Right atrium auricular region (tissue), 2 donors: ENCODE measurements at regions not wholly inside any gene's neighbourhood (a gene's known extent, or its start where the extent isn't known, plus 50 kb on each side); places are given as distances from the start of the nearest gene placed in this dataset.

Source experiments
- DNase-seq: peaks from one replicate; pipeline ENCODE4 v3.0.0-alpha.2; 2019; ENCODE audit warnings: low spot score
- H3K27ac ChIP-seq, 2 donors: fragments of 200-600 bp; sonication (generic); 1 replicate in 1 of 2; 2 replicates in 1 of 2; pipeline ENCODE4 v1.5.1; 2016 to 2019
- H3K27me3 ChIP-seq, 2 donors: fragments of 200-600 bp; sonication (generic); one replicate each; pipeline versions ENCODE4 v1.5.1 to v1.6.0; 2017 to 2019
- H3K36me3 ChIP-seq: fragments of 200-600 bp; sonication (generic); one replicate; pipeline ENCODE4 v1.5.1; 2016
- H3K4me1 ChIP-seq, 2 donors: fragments of 200-600 bp; sonication (generic); one replicate each; pipeline versions ENCODE4 v1.5.1 to v1.6.0; 2017 to 2019
- H3K4me3 ChIP-seq, 2 donors: fragments of 200-600 bp; sonication (generic); 1 replicate in 1 of 2; 2 replicates in 1 of 2; pipeline ENCODE4 v1.5.1; 2017 to 2019; ENCODE audit warnings: mild to moderate bottlenecking in 1 of 2, moderate library complexity in 1 of 2
- H3K9me3 ChIP-seq, 2 donors: fragments of 200-600 bp; sonication (generic); one replicate each; pipeline ENCODE4 v1.5.1; 2019
- CTCF ChIP-seq, 2 donors: fragments of 200-600 bp; sonication (generic); IDR thresholded peaks; one replicate each; pipeline ENCODE4 v1.5.1; 2019; ENCODE audit warnings: antibody characterized with exemption in 2 of 2

GRCh38 chr2:11060376-11061169 is 94.7 kb upstream of the SLC66A3 start:
- DNase-seq, result no peak

GRCh38 chr2:11065833-11066485 is 89.3 kb upstream of the SLC66A3 start:
- H3K27me3 ChIP-seq, result no peaks in the 10 kb centered on the region
- H3K4me3 ChIP-seq, result no peak overlapping the region
- no peak for DNase-seq
- H3K9me3 ChIP-seq, result peaks cover 0 to 21% of the 10 kb centered on the region in 2 donors
- H3K27ac ChIP-seq, result no peak overlapping the region
- TF ChIP-seq CTCF (IDR thresholded peaks at IDR 0.05), result no peak
- H3K36me3 ChIP-seq, result no peaks in the 10 kb centered on the region
- H3K4me1 ChIP-seq, result no peaks in the 10 kb centered on the region

More at GRCh38 chr2:11060376-11061169, 94.7 kb upstream of the SLC66A3 start:
- peaks cover 0 to 33% of the 10 kb centered on the region in 2 donors for H3K9me3 ChIP-seq
- no peaks in the 10 kb centered on the region for H3K4me1 ChIP-seq
- no peak for TF ChIP-seq CTCF (IDR thresholded peaks at IDR 0.05)
- H3K27me3 ChIP-seq, result no peaks in the 10 kb centered on the region
- no peak overlapping the region for H3K27ac ChIP-seq
- no peaks in the 10 kb centered on the region for H3K36me3 ChIP-seq
- H3K4me3 ChIP-seq, result no peak overlapping the region

- no peaks in the 10 kb centered on the region for H3K27me3 ChIP-seq
These were observed 87.8 kb upstream of the SLC66A3 start for GRCh38 chr2:11067221-11068078.

GRCh38 chr2:11068079-11068741 is 87.1 kb upstream of the SLC66A3 start:
- DNase-seq, result no peak
- Histone ChIP-seq H3K36me3 (no peaks in the 10 kb centered on the region), H3K9me3 (no peaks in the 10 kb centered on the region), H3K27ac (no peak overlapping the region), H3K27me3 (no peaks in the 10 kb centered on the region), H3K4me3 (no peak overlapping the region), H3K4me1 (no peaks in the 10 kb centered on the region)
- TF ChIP-seq CTCF (IDR thresholded peaks at IDR 0.05), result no peak

More at GRCh38 chr2:11067221-11068078, 87.8 kb upstream of the SLC66A3 start:
- H3K4me1 ChIP-seq, result no peaks in the 10 kb centered on the region
- H3K4me3 ChIP-seq, result no peak overlapping the region
- H3K9me3 ChIP-seq, result peaks cover 0 to 6% of the 10 kb centered on the region in 2 donors
- no peaks in the 10 kb centered on the region for H3K36me3 ChIP-seq
- DNase-seq, result no peak
- no peak overlapping the region for H3K27ac ChIP-seq
- no peak for TF ChIP-seq CTCF (IDR thresholded peaks at IDR 0.05)

GRCh38 chr2:11068856-11069526 is 86.3 kb upstream of the SLC66A3 start:
- TF ChIP-seq CTCF (IDR thresholded peaks at IDR 0.05), result no peak
- Histone ChIP-seq H3K4me1 (no peaks in the 10 kb centered on the region), H3K9me3 (no peaks in the 10 kb centered on the region), H3K27me3 (no peaks in the 10 kb centered on the region), H3K36me3 (no peaks in the 10 kb centered on the region), H3K27ac (no peak overlapping the region), H3K4me3 (no peak overlapping the region)
- no peak for DNase-seq
